ENCODE measurements at regions not wholly inside any gene's neighbourhood (a gene's known extent, or its start where the extent isn't known, plus 50 kb on each side); places are given as distances from the start of the nearest gene placed in this dataset.

GRCh38 chr1:207968521-207969009, 57.6 kb upstream of the CD34 start:
- Histone ChIP-seq H3F3A (ENCODE audit: insufficient read depth) (no peaks in the 10 kb centered on the region), H3K79me2 (ENCODE audit: insufficient read depth, low read length) (no peaks in the 10 kb centered on the region), H3K36me3 (ENCODE audit: low read length) (no peaks in the 10 kb centered on the region), H3K4me2 (ENCODE audit: low read depth, low read length, poor library complexity, severe bottlenecking) (no peak overlapping the region), H3K9me3 (ENCODE audit: insufficient read depth, low read length) (no peaks in the 10 kb centered on the region), H3K9me2 (replicated peaks; ENCODE audit: insufficient read depth, low read length) (no peaks in the 10 kb centered on the region), H2AFZ (ENCODE audit: low read depth, low read length, severe bottlenecking) (no peak overlapping the region), H3K27ac (ENCODE audit: low read depth, low read length) (no peak overlapping the region), H3K4me3 (ENCODE audit: insufficient read depth, low read length, poor library complexity, severe bottlenecking) (no peak overlapping the region), H3K27me3 (ENCODE audit: low read length) (no peaks in the 10 kb centered on the region), H4K20me1 (ENCODE audit: low read depth, low read length) (no peaks in the 10 kb centered on the region), H3K9ac (ENCODE audit: low read length) (no peak overlapping the region)
- TF ChIP-seq EZH2phosphoT487 (conservative IDR thresholded peaks at IDR 0.05; ENCODE audit: low read length): no peak

GRCh38 chr1:207967703-207968102, 56.8 kb upstream of the CD34 start:
- no peaks in the 10 kb centered on the region for H3K27me3 ChIP-seq (ENCODE audit: low read length)
- H3K9me2 ChIP-seq (replicated peaks; ENCODE audit: insufficient read depth, low read length): no peaks in the 10 kb centered on the region
- H3K4me2 ChIP-seq (ENCODE audit: low read depth, low read length, poor library complexity, severe bottlenecking): no peak overlapping the region
- H2AFZ ChIP-seq (ENCODE audit: low read depth, low read length, severe bottlenecking): no peak overlapping the region
- H3K27ac ChIP-seq (ENCODE audit: low read depth, low read length): no peak overlapping the region
- no peak for TF ChIP-seq EZH2phosphoT487 (conservative IDR thresholded peaks at IDR 0.05; ENCODE audit: low read length)
- no peaks in the 10 kb centered on the region for H3K9me3 ChIP-seq (ENCODE audit: insufficient read depth, low read length)
- H3F3A ChIP-seq (ENCODE audit: insufficient read depth): no peaks in the 10 kb centered on the region
- H3K4me3 ChIP-seq (ENCODE audit: insufficient read depth, low read length, poor library complexity, severe bottlenecking): no peak overlapping the region
- no peaks in the 10 kb centered on the region for H4K20me1 ChIP-seq (ENCODE audit: low read depth, low read length)
- no peaks in the 10 kb centered on the region for H3K36me3 ChIP-seq (ENCODE audit: low read length)
- no peak overlapping the region for H3K9ac ChIP-seq (ENCODE audit: low read length)
- no peaks in the 10 kb centered on the region for H3K79me2 ChIP-seq (ENCODE audit: insufficient read depth, low read length)

DNA sequence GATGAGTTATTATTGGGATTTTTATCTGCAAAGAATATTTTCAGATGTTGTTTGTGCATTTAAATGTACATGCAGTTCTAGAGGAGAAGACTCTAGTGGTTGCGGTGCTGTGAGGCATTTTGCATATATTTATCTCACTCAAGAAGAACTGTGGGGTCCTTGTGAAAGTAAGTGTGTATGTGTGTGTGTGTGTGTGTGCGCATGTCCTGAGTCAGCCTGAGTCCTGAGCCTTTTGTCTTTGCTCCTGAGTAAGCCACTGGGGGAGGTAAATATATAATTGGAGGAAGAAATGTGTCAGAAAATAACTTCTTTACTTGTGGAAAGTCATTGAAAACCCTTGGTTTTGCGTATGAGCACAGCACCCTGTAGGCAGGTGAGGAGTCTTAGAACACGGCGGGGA, 55.6 kb upstream of the CD34 start:
- TF ChIP-seq EZH2phosphoT487 (conservative IDR thresholded peaks at IDR 0.05; ENCODE audit: low read length): no peak
- TF ChIP-seq, protein P1, sequence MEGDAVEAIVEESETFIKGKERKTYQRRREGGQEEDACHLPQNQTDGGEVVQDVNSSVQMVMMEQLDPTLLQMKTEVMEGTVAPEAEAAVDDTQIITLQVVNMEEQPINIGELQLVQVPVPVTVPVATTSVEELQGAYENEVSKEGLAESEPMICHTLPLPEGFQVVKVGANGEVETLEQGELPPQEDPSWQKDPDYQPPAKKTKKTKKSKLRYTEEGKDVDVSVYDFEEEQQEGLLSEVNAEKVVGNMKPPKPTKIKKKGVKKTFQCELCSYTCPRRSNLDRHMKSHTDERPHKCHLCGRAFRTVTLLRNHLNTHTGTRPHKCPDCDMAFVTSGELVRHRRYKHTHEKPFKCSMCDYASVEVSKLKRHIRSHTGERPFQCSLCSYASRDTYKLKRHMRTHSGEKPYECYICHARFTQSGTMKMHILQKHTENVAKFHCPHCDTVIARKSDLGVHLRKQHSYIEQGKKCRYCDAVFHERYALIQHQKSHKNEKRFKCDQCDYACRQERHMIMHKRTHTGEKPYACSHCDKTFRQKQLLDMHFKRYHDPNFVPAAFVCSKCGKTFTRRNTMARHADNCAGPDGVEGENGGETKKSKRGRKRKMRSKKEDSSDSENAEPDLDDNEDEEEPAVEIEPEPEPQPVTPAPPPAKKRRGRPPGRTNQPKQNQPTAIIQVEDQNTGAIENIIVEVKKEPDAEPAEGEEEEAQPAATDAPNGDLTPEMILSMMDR (IDR thresholded peaks at IDR 0.05; ENCODE audit: insufficient read depth, low read length, poor library complexity, severe bottlenecking): no peak
- no peak overlapping the region for H3K4me2 ChIP-seq (ENCODE audit: low read depth, low read length, poor library complexity, severe bottlenecking)
- no peaks in the 10 kb centered on the region for H3K79me2 ChIP-seq (ENCODE audit: insufficient read depth, low read length)
- H3K36me3 ChIP-seq (ENCODE audit: low read length): no peaks in the 10 kb centered on the region
- no peak overlapping the region for H3K27ac ChIP-seq (ENCODE audit: low read depth, low read length)
- no peaks in the 10 kb centered on the region for H3K9me2 ChIP-seq (replicated peaks; ENCODE audit: insufficient read depth, low read length)
- H3K9me3 ChIP-seq (ENCODE audit: insufficient read depth, low read length): no peaks in the 10 kb centered on the region
- no peak overlapping the region for H2AFZ ChIP-seq (ENCODE audit: low read depth, low read length, severe bottlenecking)
- H4K20me1 ChIP-seq (ENCODE audit: low read depth, low read length): no peaks in the 10 kb centered on the region
- H3K4me3 ChIP-seq (ENCODE audit: insufficient read depth, low read length, poor library complexity, severe bottlenecking): no peak overlapping the region
- H3F3A ChIP-seq (ENCODE audit: insufficient read depth): no peaks in the 10 kb centered on the region
- no peaks in the 10 kb centered on the region for H3K27me3 ChIP-seq (ENCODE audit: low read length)
- H3K9ac ChIP-seq (ENCODE audit: low read length): no peak overlapping the region

- Histone ChIP-seq H3K27ac (ENCODE audit: low read depth, low read length) (no peak overlapping the region), H4K20me1 (ENCODE audit: low read depth, low read length) (no peaks in the 10 kb centered on the region), H3K4me3 (ENCODE audit: insufficient read depth, low read length, poor library complexity, severe bottlenecking) (no peak overlapping the region), H3K36me3 (ENCODE audit: low read length) (no peaks in the 10 kb centered on the region), H3F3A (ENCODE audit: insufficient read depth) (no peaks in the 10 kb centered on the region), H3K79me2 (ENCODE audit: insufficient read depth, low read length) (no peaks in the 10 kb centered on the region), H3K4me2 (ENCODE audit: low read depth, low read length, poor library complexity, severe bottlenecking) (no peak overlapping the region), H3K9ac (ENCODE audit: low read length) (no peak overlapping the region), H3K27me3 (ENCODE audit: low read length) (no peaks in the 10 kb centered on the region), H3K9me2 (replicated peaks; ENCODE audit: insufficient read depth, low read length) (no peaks in the 10 kb centered on the region), H2AFZ (ENCODE audit: low read depth, low read length, severe bottlenecking) (no peak overlapping the region), H3K9me3 (ENCODE audit: insufficient read depth, low read length) (no peaks in the 10 kb centered on the region)
- TF ChIP-seq EZH2phosphoT487 (conservative IDR thresholded peaks at IDR 0.05; ENCODE audit: low read length): no peak
- TF ChIP-seq, protein P1 (IDR thresholded peaks at IDR 0.05; ENCODE audit: insufficient read depth, low read length, poor library complexity, severe bottlenecking): no peak
Observed at GRCh38 chr1:207965392-207966387, 54.8 kb upstream of the CD34 start.

All from SU-DHL-6 (cell line).